Neuronal stem cell (in vitro differentiated cells): ENCODE measurements at regions not wholly inside any gene's neighbourhood (a gene's known extent, or its start where the extent isn't known, plus 50 kb on each side); places are given as distances from the start of the nearest gene placed in this dataset.

Experiments used
- DNase-seq: peaks from one replicate; pipeline ENCODE4 v3.0.0-alpha.2; 2013; ENCODE audit warnings: low spot score
- H2AFZ ChIP-seq: one replicate; pipeline ENCODE4 v1.6.1; 2013; ENCODE audit warnings: mild to moderate bottlenecking, low read length, inconsistent platforms
- H2AK5ac ChIP-seq: 2 replicates; pipeline ENCODE4 v1.6.1; 2013; ENCODE audit warnings: low read depth, mild to moderate bottlenecking, inconsistent platforms, low read length, moderate library complexity, mixed read lengths
- H2BK120ac ChIP-seq: 2 replicates; pipeline ENCODE4 v1.6.1; 2013; ENCODE audit warnings: low read depth, mild to moderate bottlenecking, inconsistent platforms, low read length, moderate library complexity, mixed read lengths
- H2BK12ac ChIP-seq: one replicate; pipeline ENCODE4 v1.6.1; 2013; ENCODE audit warnings: low read length, inconsistent platforms
- H2BK15ac ChIP-seq: 2 replicates; pipeline ENCODE4 v1.6.1; 2013; ENCODE audit warnings: mild to moderate bottlenecking, low read length, inconsistent platforms, mixed read lengths
- H2BK5ac ChIP-seq: one replicate; pipeline ENCODE4 v1.6.1; 2013; ENCODE audit warnings: inconsistent platforms, mild to moderate bottlenecking, low read length, moderate library complexity
- H3K14ac ChIP-seq: one replicate; pipeline ENCODE4 v1.6.1; 2013; ENCODE audit warnings: low read length, inconsistent platforms
- H3K18ac ChIP-seq: 2 replicates; pipeline ENCODE4 v1.6.1; 2013; ENCODE audit warnings: low read length, inconsistent platforms
- H3K23ac ChIP-seq: 2 replicates; pipeline ENCODE4 v1.6.1; 2013; ENCODE audit warnings: low read depth, mild to moderate bottlenecking, mixed read lengths, low read length, inconsistent platforms; ENCODE audit not compliant: poor library complexity
- H3K27ac ChIP-seq: replicated peaks from 3 replicates; pipeline ENCODE4 v1.5.1; 2013; ENCODE audit warnings: low read length, inconsistent platforms
- H3K27me3 ChIP-seq, 3 experiments: 2 replicates each; pipeline ENCODE4 v1.6.1; 2013; ENCODE audit warnings: low read length in 3 of 3, mild to moderate bottlenecking in 2 of 3, inconsistent platforms in 1 of 3, low read depth in 1 of 3, mixed read lengths in 1 of 3, moderate library complexity in 1 of 3; ENCODE audit not compliant: control insufficient read depth in 3 of 3, insufficient read depth in 3 of 3
- H3K36me3 ChIP-seq, 2 donors: replicated peaks in 1 of 2; 2 replicates each; pipeline ENCODE4 v1.6.1; 2013; ENCODE audit warnings: low read length in 2 of 2; ENCODE audit not compliant: control insufficient read depth in 2 of 2, insufficient read depth in 2 of 2
- H3K4ac ChIP-seq: 2 replicates; pipeline ENCODE4 v1.6.1; 2013; ENCODE audit warnings: inconsistent platforms, mild to moderate bottlenecking, low read length, moderate library complexity
- H3K4me1 ChIP-seq, 2 donors: 1 replicate in 1 of 2; 2 replicates in 1 of 2; pipeline ENCODE4 v1.6.1; 2013; ENCODE audit warnings: low read length in 2 of 2, low read depth in 1 of 2; ENCODE audit not compliant: control insufficient read depth in 2 of 2, insufficient read depth in 1 of 2
- H3K4me2 ChIP-seq: one replicate; pipeline ENCODE4 v1.6.1; 2013; ENCODE audit warnings: mild to moderate bottlenecking, low read length, inconsistent platforms; ENCODE audit not compliant: insufficient read depth, poor library complexity, severe bottlenecking
- H3K4me3 ChIP-seq, 2 donors: 2 replicates each; pipeline ENCODE4 v1.5.1; 2013; ENCODE audit warnings: low read length in 2 of 2, mild to moderate bottlenecking in 2 of 2, inconsistent platforms in 1 of 2, moderate library complexity in 1 of 2
- H3K79me1 ChIP-seq: one replicate; pipeline ENCODE4 v1.6.1; 2013; ENCODE audit warnings: low read depth, mild to moderate bottlenecking, inconsistent platforms, low read length, moderate library complexity
- H3K9ac ChIP-seq: one replicate; pipeline ENCODE4 v1.6.1; 2013; ENCODE audit warnings: mild to moderate bottlenecking, low read depth, low read length, inconsistent platforms; ENCODE audit not compliant: poor library complexity
- H3K9me3 ChIP-seq, 2 donors: replicated peaks in 1 of 2; 2 replicates each; pipeline versions ENCODE3 to v1.6.1; 2013; ENCODE audit warnings: low read length in 2 of 2, mild to moderate bottlenecking in 2 of 2, inconsistent platforms in 1 of 2, low read depth in 1 of 2, mixed read lengths in 1 of 2, moderate library complexity in 1 of 2; ENCODE audit not compliant: control insufficient read depth in 2 of 2, insufficient read depth in 1 of 2
- H4K8ac ChIP-seq: one replicate; pipeline ENCODE4 v1.6.1; 2013; ENCODE audit warnings: low read depth, mild to moderate bottlenecking, inconsistent platforms, low read length, moderate library complexity
- H4K91ac ChIP-seq: one replicate; pipeline ENCODE4 v1.6.1; 2013; ENCODE audit warnings: low read length, low read depth, mild to moderate bottlenecking, inconsistent platforms; ENCODE audit not compliant: poor library complexity
- WGBS, 2 donors: extraction: QIAGEN DNeasy Blood & Tissue Kit; methylation state at CpG; one replicate each; pipeline ENCODE4 v1.1.7; 2013; ENCODE audit warnings: missing lambda C conversion rate in 2 of 2, mixed read lengths in 1 of 2; ENCODE audit not compliant: insufficient read length in 2 of 2, insufficient replicate concordance in 1 of 2; ENCODE audit errors: extremely low coverage in 2 of 2; 5-methylcytosine and 5-hydroxymethylcytosine counted together

GRCh38 chr5:8949908-8950307, 596.0 kb downstream of the SEMA5A start:
- no peak overlapping the region for H3K27ac ChIP-seq

GRCh38 chr5:8952147-8952546, 593.7 kb downstream of the SEMA5A start:
- H2AFZ ChIP-seq: no peak overlapping the region
- H3K4me2 ChIP-seq: no peak overlapping the region
- no peak overlapping the region for H3K14ac ChIP-seq
- H3K36me3 ChIP-seq: no peaks in the 10 kb centered on the region
- no peak overlapping the region for H4K91ac ChIP-seq
- H3K4me1 ChIP-seq: peaks cover 0 to 3% of the 10 kb centered on the region in 2 donors
- H3K27me3 ChIP-seq: peaks cover 0 to 8% (median 0%) of the 10 kb centered on the region in 3 experiments
- H4K8ac ChIP-seq: no peak overlapping the region
- no peak overlapping the region for H3K27ac ChIP-seq
- no peak overlapping the region for H3K9ac ChIP-seq
- no peak overlapping the region for H2AK5ac ChIP-seq
- no peaks in the 10 kb centered on the region for H3K9me3 ChIP-seq
- H2BK5ac ChIP-seq: no peak overlapping the region
- H3K18ac ChIP-seq: no peak overlapping the region
- DNase-seq: no peak
- H2BK120ac ChIP-seq: no peak overlapping the region
- H2BK15ac ChIP-seq: no peak overlapping the region
- H3K79me1 ChIP-seq: no peaks in the 10 kb centered on the region
- no peak overlapping the region for H3K4me3 ChIP-seq
- H2BK12ac ChIP-seq: no peak overlapping the region
- no peak overlapping the region for H3K23ac ChIP-seq
- no peak overlapping the region for H3K4ac ChIP-seq

More at GRCh38 chr5:8949908-8950307, 596.0 kb downstream of the SEMA5A start:
- WGBS, 2 donors: no CpG with 5 or more reads among the region's 2 CpGs
- H2BK15ac ChIP-seq: no peak overlapping the region
- H3K27me3 ChIP-seq: peaks cover 0 to 3% (median 0%) of the 10 kb centered on the region in 3 experiments
- H2BK120ac ChIP-seq: no peak overlapping the region
- no peak overlapping the region for H3K4me3 ChIP-seq
- H3K36me3 ChIP-seq: no peaks in the 10 kb centered on the region
- no peak overlapping the region for H2BK12ac ChIP-seq
- H3K4ac ChIP-seq: no peak overlapping the region
- H4K91ac ChIP-seq: no peak overlapping the region
- H3K4me2 ChIP-seq: no peak overlapping the region
- no peak overlapping the region for H4K8ac ChIP-seq
- no peak overlapping the region for H2AK5ac ChIP-seq
- H3K14ac ChIP-seq: no peak overlapping the region
- no peak overlapping the region for H3K9ac ChIP-seq
- H2AFZ ChIP-seq: no peak overlapping the region
- no peak for DNase-seq
- no peaks in the 10 kb centered on the region for H3K79me1 ChIP-seq
- peaks cover 0 to 3% of the 10 kb centered on the region in 2 donors for H3K4me1 ChIP-seq
- H3K9me3 ChIP-seq: no peaks in the 10 kb centered on the region
- H3K23ac ChIP-seq: no peak overlapping the region
- H3K18ac ChIP-seq: no peak overlapping the region
- H2BK5ac ChIP-seq: no peak overlapping the region

- Histone ChIP-seq H3K36me3 (no peaks in the 10 kb centered on the region), H3K14ac (no peak overlapping the region), H2BK5ac (no peak overlapping the region), H3K4ac (no peak overlapping the region), H4K91ac (no peak overlapping the region), H4K8ac (no peak overlapping the region), H2AFZ (no peak overlapping the region), H3K9me3 (no peaks in the 10 kb centered on the region), H3K79me1 (no peaks in the 10 kb centered on the region), H2BK12ac (no peak overlapping the region), H3K18ac (no peak overlapping the region), H3K27me3 (peaks cover 0 to 8% (median 0%) of the 10 kb centered on the region in 3 experiments), H3K23ac (no peak overlapping the region), H2AK5ac (no peak overlapping the region), H3K4me3 (no peak overlapping the region), H3K27ac (no peak overlapping the region), H3K4me2 (no peak overlapping the region), H2BK120ac (no peak overlapping the region), H3K4me1 (peaks cover 0 to 3% of the 10 kb centered on the region in 2 donors), H2BK15ac (no peak overlapping the region), H3K9ac (no peak overlapping the region)
- WGBS, 2 donors: no CpG with 5 or more reads among the region's 1 CpG
- DNase-seq: no peak
Observed at GRCh38 chr5:8953016-8953415, 592.9 kb downstream of the SEMA5A start.

GRCh38 chr5:8953911-8954438, 591.9 kb downstream of the SEMA5A start:
- Histone ChIP-seq H2BK120ac (no peak overlapping the region), H3K27ac (no peak overlapping the region), H3K4ac (no peak overlapping the region), H2BK12ac (no peak overlapping the region), H2AFZ (no peak overlapping the region), H2AK5ac (no peak overlapping the region), H2BK15ac (no peak overlapping the region), H3K4me2 (no peak overlapping the region), H3K9me3 (no peaks in the 10 kb centered on the region), H3K14ac (no peak overlapping the region), H3K4me1 (peaks cover 0 to 3% of the 10 kb centered on the region in 2 donors), H3K36me3 (no peaks in the 10 kb centered on the region), H3K9ac (no peak overlapping the region), H3K4me3 (no peak overlapping the region), H3K79me1 (no peaks in the 10 kb centered on the region), H2BK5ac (no peak overlapping the region), H4K91ac (no peak overlapping the region), H3K18ac (no peak overlapping the region), H4K8ac (no peak overlapping the region), H3K27me3 (peaks cover 0 to 8% (median 0%) of the 10 kb centered on the region in 3 experiments), H3K23ac (no peak overlapping the region)
- WGBS, 2 donors: no CpG with 5 or more reads among the region's 1 CpG
- no peak for DNase-seq
